Trophoblast cell (in vitro differentiated cells and primary cell): ENCODE measurements at regions not wholly inside any gene's neighbourhood (a gene's known extent, or its start where the extent isn't known, plus 50 kb on each side); places are given as distances from the start of the nearest gene placed in this dataset.

Source experiments
- DNase-seq, 2 donors: peaks; one replicate each; pipeline ENCODE4 v3.0.0-alpha.2; 2016
- H2AFZ ChIP-seq: 2 replicates; pipeline ENCODE4 v1.6.1; 2013; ENCODE audit warnings: low read length, moderate library complexity, mild to moderate bottlenecking; ENCODE audit not compliant: insufficient read depth, poor library complexity
- H2AK5ac ChIP-seq: 2 replicates; pipeline ENCODE4 v1.6.1; 2013; ENCODE audit warnings: mild to moderate bottlenecking, low read length
- H2BK120ac ChIP-seq: 2 replicates; pipeline ENCODE4 v1.6.1; 2013; ENCODE audit warnings: low read length, mild to moderate bottlenecking, moderate library complexity; ENCODE audit not compliant: insufficient read depth, poor library complexity
- H2BK12ac ChIP-seq: 2 replicates; pipeline ENCODE4 v1.6.1; 2013; ENCODE audit warnings: mild to moderate bottlenecking, low read length, moderate library complexity
- H2BK5ac ChIP-seq: 2 replicates; pipeline ENCODE4 v1.6.1; 2013; ENCODE audit warnings: low read length, low read depth, moderate library complexity, mild to moderate bottlenecking; ENCODE audit not compliant: poor library complexity
- H3K14ac ChIP-seq: 2 replicates; pipeline ENCODE4 v1.6.1; 2013; ENCODE audit warnings: mild to moderate bottlenecking, low read length
- H3K18ac ChIP-seq: 2 replicates; pipeline ENCODE4 v1.6.1; 2013; ENCODE audit warnings: mild to moderate bottlenecking, low read length
- H3K23ac ChIP-seq: 2 replicates; pipeline ENCODE4 v1.6.1; 2013; ENCODE audit warnings: low read length
- H3K27ac ChIP-seq: 2 replicates; pipeline ENCODE4 v1.5.1; 2013; ENCODE audit warnings: low read depth, mild to moderate bottlenecking, inconsistent platforms, low read length, moderate library complexity
- H3K27me3 ChIP-seq: 2 replicates; pipeline ENCODE4 v1.6.1; 2013; ENCODE audit warnings: inconsistent platforms, mild to moderate bottlenecking, low read length, moderate library complexity; ENCODE audit not compliant: insufficient read depth
- H3K36me3 ChIP-seq, 2 experiments: 1 replicate in 1 of 2; 2 replicates in 1 of 2; pipeline ENCODE4 v1.6.1; 2013; ENCODE audit warnings: low read length in 2 of 2, mild to moderate bottlenecking in 2 of 2, moderate library complexity in 1 of 2; ENCODE audit not compliant: insufficient read depth in 2 of 2, control insufficient read depth in 1 of 2
- H3K4ac ChIP-seq: 2 replicates; pipeline ENCODE4 v1.6.1; 2013; ENCODE audit warnings: low read depth, mild to moderate bottlenecking, low read length, moderate library complexity
- H3K4me1 ChIP-seq, 2 experiments: 1 replicate in 1 of 2; 2 replicates in 1 of 2; pipeline ENCODE4 v1.6.1; 2013; ENCODE audit warnings: low read length in 2 of 2, mild to moderate bottlenecking in 2 of 2, moderate library complexity in 1 of 2; ENCODE audit not compliant: insufficient read depth in 2 of 2, control insufficient read depth in 1 of 2
- H3K4me2 ChIP-seq: 2 replicates; pipeline ENCODE4 v1.6.1; 2013; ENCODE audit warnings: inconsistent platforms, mild to moderate bottlenecking, low read length, moderate library complexity
- H3K4me3 ChIP-seq: 2 replicates; pipeline ENCODE4 v1.5.1; 2013; ENCODE audit warnings: mild to moderate bottlenecking, low read depth, low read length, inconsistent platforms
- H3K79me1 ChIP-seq: one replicate; pipeline ENCODE4 v1.6.1; 2013; ENCODE audit warnings: low read length
- H3K79me2 ChIP-seq: 2 replicates; pipeline ENCODE4 v1.6.1; 2013; ENCODE audit warnings: low read length, mild to moderate bottlenecking; ENCODE audit not compliant: control insufficient read depth, insufficient read depth, poor library complexity
- H3K9ac ChIP-seq: 2 replicates; pipeline ENCODE4 v1.6.1; 2013; ENCODE audit warnings: mild to moderate bottlenecking, low read length
- H3K9me3 ChIP-seq: 2 replicates; pipeline ENCODE4 v1.6.1; 2013; ENCODE audit warnings: low read depth, mild to moderate bottlenecking, control low read depth, inconsistent platforms, low read length; ENCODE audit not compliant: insufficient read depth
- H4K12ac ChIP-seq: 2 replicates; pipeline ENCODE4 v1.6.1; 2013; ENCODE audit warnings: low read depth, mild to moderate bottlenecking, low read length, moderate library complexity
- H4K8ac ChIP-seq: 2 replicates; pipeline ENCODE4 v1.6.1; 2013; ENCODE audit warnings: low read depth, mild to moderate bottlenecking, low read length, moderate library complexity
- H4K91ac ChIP-seq: one replicate; pipeline ENCODE4 v1.6.1; 2013; ENCODE audit warnings: low read depth, mild to moderate bottlenecking, low read length, moderate library complexity
- WGBS: extraction: QIAGEN DNeasy Blood & Tissue Kit; methylation state at CpG from one replicate; pipeline ENCODE4 v1.1.7; 2013; ENCODE audit warnings: missing lambda C conversion rate; ENCODE audit not compliant: insufficient read length, insufficient coverage; ENCODE audit errors: extremely low coverage; 5-methylcytosine and 5-hydroxymethylcytosine counted together

- Histone ChIP-seq H3K4ac (peak overlapping the region; percentile 72), H3K14ac (no peak overlapping the region), H3K36me3 (no peaks in the 10 kb centered on the region), H3K9me3 (no peaks in the 10 kb centered on the region), H2BK5ac (no peak overlapping the region), H4K12ac (no peak overlapping the region), H3K4me1 (no peaks in the 10 kb centered on the region), H2AFZ (no peak overlapping the region), H3K4me2 (peak overlapping the region; percentile 99), H3K4me3 (no peak overlapping the region), H4K91ac (no peak overlapping the region), H3K9ac (peak overlapping the region; percentile 12), H2BK12ac (no peak overlapping the region), H3K79me2 (peaks cover 17% of the 10 kb centered on the region), H3K18ac (no peak overlapping the region), H3K27me3 (no peaks in the 10 kb centered on the region), H2BK120ac (no peak overlapping the region), H2AK5ac (no peak overlapping the region), H3K79me1 (peaks cover 8% of the 10 kb centered on the region), H3K23ac (no peak overlapping the region), H3K27ac (no peak overlapping the region), H4K8ac (peak overlapping the region; percentile 38)
- no peak for DNase-seq
- no CpG with 5 or more reads among the region's 12 CpGs for WGBS
These were observed 64.5 kb downstream of the KCNRG start for GRCh38 chr13:50079655-50080202.

- peak overlapping the region; percentile 99 for H3K4me2 ChIP-seq
- no peak overlapping the region for H2AFZ ChIP-seq
- no peak overlapping the region for H2AK5ac ChIP-seq
- no peak overlapping the region for H3K23ac ChIP-seq
- H3K79me2 ChIP-seq, result peaks cover 17% of the 10 kb centered on the region
- H4K8ac ChIP-seq, result peak overlapping the region; percentile 38
- H3K14ac ChIP-seq, result no peak overlapping the region
- peaks cover 8% of the 10 kb centered on the region for H3K79me1 ChIP-seq
- no peaks in the 10 kb centered on the region for H3K27me3 ChIP-seq
- H3K9me3 ChIP-seq, result no peaks in the 10 kb centered on the region
- peak in 1 of 2 donors; percentile 42 for DNase-seq
- H3K27ac ChIP-seq, result no peak overlapping the region
- H3K4me3 ChIP-seq, result peak overlapping the region; percentile 92
- H2BK120ac ChIP-seq, result no peak overlapping the region
- no peak overlapping the region for H2BK5ac ChIP-seq
- H2BK12ac ChIP-seq, result no peak overlapping the region
- peak overlapping the region; percentile 79 for H3K9ac ChIP-seq
- no peak overlapping the region for H4K91ac ChIP-seq
- WGBS, result no CpG with 5 or more reads among the region's 29 CpGs
- no peaks in the 10 kb centered on the region for H3K36me3 ChIP-seq
- no peaks in the 10 kb centered on the region for H3K4me1 ChIP-seq
- H4K12ac ChIP-seq, result no peak overlapping the region
- H3K4ac ChIP-seq, result peak overlapping the region; percentile 77
- H3K18ac ChIP-seq, result no peak overlapping the region
These were observed 65.1 kb downstream of the KCNRG start for GRCh38 chr13:50080203-50080910.

- DNase-seq, result peak; percentile 51 to 61
- H3K4ac ChIP-seq, result peak overlapping the region; percentile 77
- peak overlapping the region; percentile 56 for H2BK120ac ChIP-seq
- H3K27ac ChIP-seq, result peak overlapping the region; percentile 86
- H3K14ac ChIP-seq, result peak overlapping the region; percentile 89
- H4K91ac ChIP-seq, result peak overlapping the region; percentile 91
- peak overlapping the region; percentile 96 for H2AFZ ChIP-seq
- peak overlapping the region; percentile 92 for H3K4me3 ChIP-seq
- H3K23ac ChIP-seq, result no peak overlapping the region
- no peaks in the 10 kb centered on the region for H3K36me3 ChIP-seq
- H4K12ac ChIP-seq, result peak overlapping the region; percentile 74
- H3K4me1 ChIP-seq, result no peaks in the 10 kb centered on the region
- no peaks in the 10 kb centered on the region for H3K27me3 ChIP-seq
- no peaks in the 10 kb centered on the region for H3K9me3 ChIP-seq
- H2AK5ac ChIP-seq, result peak overlapping the region; percentile 16
- peak overlapping the region; percentile 85 for H3K18ac ChIP-seq
- peak overlapping the region; percentile 73 for H3K9ac ChIP-seq
- peak overlapping the region; percentile 80 for H4K8ac ChIP-seq
- H2BK12ac ChIP-seq, result peak overlapping the region; percentile 63
- WGBS, result no CpG with 5 or more reads among the region's 67 CpGs
- peaks cover 16% of the 10 kb centered on the region for H3K79me2 ChIP-seq
- peak overlapping the region; percentile 99 for H3K4me2 ChIP-seq
- peaks cover 8% of the 10 kb centered on the region for H3K79me1 ChIP-seq
- peak overlapping the region; percentile 78 for H2BK5ac ChIP-seq
These were observed 65.9 kb downstream of the KCNRG start for GRCh38 chr13:50080911-50081678.

DNA sequence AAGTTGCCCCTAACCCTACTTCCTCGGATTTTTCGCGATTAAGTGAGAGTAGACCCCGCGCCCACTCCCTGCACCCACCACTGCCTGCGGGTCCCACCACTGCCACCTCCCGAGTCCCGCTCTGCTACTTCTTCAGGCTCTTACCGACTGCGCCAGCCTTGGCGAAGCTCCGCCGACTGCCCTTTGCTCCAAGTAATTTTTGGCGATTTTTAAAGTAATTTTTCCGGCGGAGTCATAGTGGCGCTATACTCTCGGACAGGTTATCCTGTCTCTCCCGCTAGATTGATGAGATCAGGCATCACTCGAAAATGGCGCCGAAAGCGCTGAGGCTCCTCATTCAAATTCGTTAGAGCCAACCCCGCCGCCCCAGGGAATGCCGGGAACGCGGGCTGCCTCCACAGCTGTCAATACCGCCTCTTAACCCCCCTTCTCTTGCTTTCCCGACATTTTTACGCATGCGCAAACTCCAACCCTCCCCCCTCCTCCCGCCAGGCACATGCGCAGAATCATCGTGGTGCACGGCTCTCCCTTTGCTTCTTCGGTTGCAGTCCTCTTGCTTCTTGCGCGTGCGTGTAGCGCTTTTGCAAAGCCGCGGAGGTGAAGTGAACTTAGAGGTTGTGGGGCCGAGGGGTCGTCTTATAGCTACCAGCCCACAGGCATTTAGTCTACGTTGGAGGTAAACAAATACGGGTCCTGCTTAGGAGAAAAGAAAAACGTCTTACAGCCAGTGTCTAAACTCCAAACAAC lies 66.6 kb downstream of the KCNRG start:
- peak overlapping the region; percentile 8 for H4K12ac ChIP-seq
- H2AFZ ChIP-seq, result peak overlapping the region; percentile 96
- peak overlapping the region; percentile 78 for H2BK5ac ChIP-seq
- peak overlapping the region; percentile 89 for H3K14ac ChIP-seq
- no CpG with 5 or more reads among the region's 49 CpGs for WGBS
- peak overlapping the region; percentile 16 for H2AK5ac ChIP-seq
- H3K79me1 ChIP-seq, result peaks cover 8% of the 10 kb centered on the region
- peak overlapping the region; percentile 85 for H3K18ac ChIP-seq
- H3K27ac ChIP-seq, result peak overlapping the region; percentile 86
- H3K4ac ChIP-seq, result peak overlapping the region; percentile 77
- H3K9ac ChIP-seq, result peak overlapping the region; percentile 73
- H2BK120ac ChIP-seq, result peak overlapping the region; percentile 56
- H3K36me3 ChIP-seq, result no peaks in the 10 kb centered on the region
- no peak overlapping the region for H3K23ac ChIP-seq
- peak overlapping the region; percentile 80 for H4K8ac ChIP-seq
- peaks cover 16% of the 10 kb centered on the region for H3K79me2 ChIP-seq
- peak; percentile 99 for DNase-seq
- peak overlapping the region; percentile 92 for H3K4me3 ChIP-seq
- H4K91ac ChIP-seq, result peak overlapping the region; percentile 91
- no peaks in the 10 kb centered on the region for H3K27me3 ChIP-seq
- no peaks in the 10 kb centered on the region for H3K4me1 ChIP-seq
- peak overlapping the region; percentile 99 for H3K4me2 ChIP-seq
- no peaks in the 10 kb centered on the region for H3K9me3 ChIP-seq
- H2BK12ac ChIP-seq, result no peak overlapping the region
